Stimulated activated effector memory CD8-positive, alpha-beta T cell treated with anti-CD3 and anti-CD28 coated beads, Interleukin-12 subunit alpha, Interleukin-12 subunit beta, amount 100 ng/mL, for 72 hours (primary cell): ENCODE measurements at regions not wholly inside any gene's neighbourhood (a gene's known extent, or its start where the extent isn't known, plus 50 kb on each side); places are given as distances from the start of the nearest gene placed in this dataset.

Source experiments
- ATAC-seq: fragments of 150-1000 bp; cut with Tn5 transposase; 2 replicates; pipeline ENCODE4 v1.10.0; 2021
- DNase-seq, 2 donors: peaks; one replicate each; pipeline ENCODE4 v3.0.0; 2021 to 2022; ENCODE audit warnings: low spot score in 2 of 2
- H3K27ac Mint-ChIP-seq: one replicate; pipeline ENCODE4 v1.8.0; 2022; ENCODE audit warnings: mild to moderate bottlenecking, mixed read lengths
- H3K36me3 Mint-ChIP-seq: one replicate; pipeline ENCODE4 v1.8.0; 2022; ENCODE audit warnings: mild to moderate bottlenecking, mixed read lengths
- H3K4me1 Mint-ChIP-seq: one replicate; pipeline ENCODE4 v1.8.0; 2022; ENCODE audit warnings: mixed read lengths
- H3K4me3 Mint-ChIP-seq: one replicate; pipeline ENCODE4 v1.8.0; 2022; ENCODE audit warnings: mild to moderate bottlenecking, mixed read lengths
- H3K9me3 Mint-ChIP-seq: one replicate; pipeline ENCODE4 v1.8.0; 2022; ENCODE audit warnings: mixed read lengths

DNA sequence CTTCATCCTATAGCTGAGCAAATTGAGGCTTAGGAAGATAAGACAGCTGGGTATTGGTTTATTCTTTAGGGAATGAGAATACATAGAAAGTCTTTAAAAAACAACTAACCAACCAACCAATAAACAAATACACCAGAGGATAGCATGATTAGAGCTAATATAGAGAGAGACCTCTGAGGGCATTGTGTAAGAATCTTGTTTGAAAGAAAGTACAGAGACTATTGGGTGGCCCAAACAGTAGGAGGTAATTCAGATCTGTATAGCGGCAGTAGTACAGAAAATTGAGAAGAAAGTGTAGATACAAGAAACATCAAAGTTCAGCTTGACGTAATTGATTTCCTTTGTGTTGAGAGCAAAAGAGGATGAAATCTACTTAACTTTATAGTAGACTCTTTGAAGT lies 1951.0 kb upstream of the ADGRL3 start:
- Mint-ChIP-seq H3K4me3 (no peak overlapping the region), H3K9me3 (peaks cover 13% of the 10 kb centered on the region), H3K27ac (no peak overlapping the region), H3K36me3 (no peaks in the 10 kb centered on the region), H3K4me1 (no peaks in the 10 kb centered on the region)
- DNase-seq (no peak), ATAC-seq (no peak)

DNA sequence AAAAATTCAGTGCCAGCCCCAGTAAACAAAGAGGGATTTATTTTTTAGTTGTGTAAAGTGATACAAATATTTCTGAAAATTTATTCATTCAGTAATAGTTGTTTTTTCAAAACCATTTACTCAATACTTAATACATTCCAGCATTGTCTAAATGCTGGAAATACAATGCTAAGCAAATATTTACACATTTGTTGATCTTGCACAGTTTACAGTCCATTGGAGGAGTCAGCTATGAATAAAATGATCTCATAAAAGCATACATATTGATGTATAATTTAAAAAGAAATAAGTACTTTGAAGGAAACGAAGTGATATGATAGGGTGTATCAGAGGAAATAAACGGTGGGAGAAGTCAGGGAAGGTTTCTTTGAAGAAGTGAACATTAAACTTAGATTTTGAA lies 1942.1 kb upstream of the ADGRL3 start:
- Mint-ChIP-seq H3K9me3 (peaks cover 17% of the 10 kb centered on the region), H3K4me1 (no peaks in the 10 kb centered on the region), H3K4me3 (no peak overlapping the region), H3K36me3 (no peaks in the 10 kb centered on the region), H3K27ac (no peak overlapping the region)
- DNase-seq (no peak), ATAC-seq (no peak)

DNA sequence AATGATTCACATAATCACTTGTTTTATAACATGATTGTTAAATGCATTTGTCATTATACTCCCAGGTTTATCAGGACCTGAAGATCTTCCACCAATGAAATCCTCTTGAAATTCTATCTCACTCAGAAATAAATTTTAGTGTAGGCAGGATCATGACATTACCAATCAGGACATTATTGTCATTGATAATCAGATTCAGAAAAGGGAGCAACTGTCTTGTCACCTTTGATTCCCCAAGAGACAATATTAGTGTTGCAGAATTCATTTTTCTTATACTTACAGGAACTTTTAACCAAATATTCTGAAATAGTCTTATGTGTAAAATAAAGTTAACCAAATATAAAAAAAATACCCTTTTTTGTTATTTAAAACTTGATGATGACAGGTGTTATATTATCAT lies 1892.5 kb upstream of the ADGRL3 start:
- no peaks in the 10 kb centered on the region for H3K4me1 Mint-ChIP-seq
- H3K9me3 Mint-ChIP-seq: peaks cover 16% of the 10 kb centered on the region
- H3K4me3 Mint-ChIP-seq: no peak overlapping the region
- H3K36me3 Mint-ChIP-seq: no peaks in the 10 kb centered on the region
- no peak overlapping the region for H3K27ac Mint-ChIP-seq
- ATAC-seq (no peak), DNase-seq (no peak)

DNA sequence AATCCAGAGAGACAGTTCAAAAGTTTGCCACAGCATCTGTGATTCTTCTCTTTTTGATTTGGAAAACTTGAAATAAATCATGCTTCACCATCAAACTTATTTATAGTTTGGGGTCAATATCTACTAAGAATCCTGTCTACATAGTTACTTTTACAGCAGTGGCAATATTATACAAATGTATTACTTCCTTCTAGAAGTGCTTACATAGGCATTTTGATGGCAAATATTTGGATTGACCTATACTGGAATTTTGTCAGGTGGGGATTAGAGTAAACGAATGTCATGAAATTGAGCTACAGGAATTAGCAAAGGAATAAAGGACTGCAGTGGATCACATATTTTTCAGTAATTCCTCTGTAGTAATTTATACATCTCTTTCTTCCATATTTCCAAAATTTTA lies 1885.5 kb upstream of the ADGRL3 start:
- H3K4me1 Mint-ChIP-seq: no peaks in the 10 kb centered on the region
- no peak for DNase-seq
- H3K4me3 Mint-ChIP-seq: no peak overlapping the region
- H3K27ac Mint-ChIP-seq: no peak overlapping the region
- no peaks in the 10 kb centered on the region for H3K36me3 Mint-ChIP-seq
- ATAC-seq: no peak
- peaks cover 7% of the 10 kb centered on the region for H3K9me3 Mint-ChIP-seq

DNA sequence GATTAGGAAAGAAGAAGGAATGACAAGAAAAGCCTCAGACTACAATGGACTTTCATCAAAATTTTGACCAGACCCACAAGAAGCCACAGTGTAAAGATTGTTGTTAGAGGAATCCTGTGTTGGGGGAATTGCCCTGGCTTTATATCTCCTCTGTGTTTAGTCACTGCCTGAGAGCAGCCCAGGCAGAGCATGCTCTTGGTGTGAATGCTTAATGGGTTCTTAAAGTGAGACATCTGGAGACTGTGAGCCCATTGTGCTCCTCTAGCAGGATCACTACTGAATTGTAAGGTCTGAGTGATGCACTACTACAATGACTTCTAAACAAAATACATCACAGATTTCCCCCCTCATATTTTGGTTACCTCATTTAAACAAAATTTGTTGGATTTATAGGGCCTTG lies 1860.5 kb upstream of the ADGRL3 start:
- ATAC-seq: no peak
- DNase-seq: no peak

DNA sequence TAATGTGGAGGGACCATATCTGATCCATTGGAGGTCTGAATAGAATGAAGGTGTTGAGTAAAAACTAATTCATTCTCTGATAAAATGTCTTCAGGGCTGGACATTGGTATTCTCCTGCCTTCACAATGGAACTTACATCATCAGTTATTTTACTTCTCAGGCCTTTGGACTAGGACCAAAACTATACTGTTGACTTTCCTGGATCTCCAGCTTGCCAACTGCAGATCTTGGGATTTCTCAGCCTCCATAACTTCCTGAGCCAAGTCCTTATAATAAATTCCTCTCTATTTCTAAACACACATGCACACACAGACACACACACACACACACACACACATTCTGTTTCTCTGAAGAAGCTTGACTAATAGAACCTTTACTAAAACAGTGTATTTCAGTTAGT lies 1858.6 kb upstream of the ADGRL3 start:
- ATAC-seq (no peak), DNase-seq (no peak)
- peaks cover 21% of the 10 kb centered on the region for H3K9me3 Mint-ChIP-seq
- no peaks in the 10 kb centered on the region for H3K4me1 Mint-ChIP-seq
- no peak overlapping the region for H3K4me3 Mint-ChIP-seq
- no peak overlapping the region for H3K27ac Mint-ChIP-seq
- H3K36me3 Mint-ChIP-seq: no peaks in the 10 kb centered on the region

More for the DNA sequence above, 1860.5 kb upstream of the ADGRL3 start:
- H3K4me1 Mint-ChIP-seq: no peaks in the 10 kb centered on the region
- H3K36me3 Mint-ChIP-seq: no peaks in the 10 kb centered on the region
- no peak overlapping the region for H3K27ac Mint-ChIP-seq
- H3K4me3 Mint-ChIP-seq: no peak overlapping the region
- peaks cover 15% of the 10 kb centered on the region for H3K9me3 Mint-ChIP-seq

DNA sequence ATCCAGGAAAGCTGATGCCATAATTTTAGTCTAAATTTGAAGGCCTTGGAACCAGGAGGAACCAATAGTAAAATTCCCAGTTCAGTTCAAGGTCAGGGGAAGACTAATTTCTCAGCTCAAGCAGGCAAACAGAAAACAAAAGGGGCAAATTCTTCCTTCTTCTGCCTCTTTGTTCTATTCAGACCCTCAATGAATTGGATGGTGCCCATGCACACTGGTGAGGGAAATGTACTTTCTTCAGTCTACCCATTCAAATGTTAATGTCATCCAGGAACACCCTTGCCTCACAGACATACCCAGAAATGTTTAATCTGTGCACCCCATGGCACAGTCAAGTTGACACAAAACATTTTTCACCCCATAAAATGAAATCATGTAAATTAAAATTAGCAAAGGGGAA lies 1851.2 kb upstream of the ADGRL3 start:
- no peaks in the 10 kb centered on the region for H3K36me3 Mint-ChIP-seq
- no peak overlapping the region for H3K27ac Mint-ChIP-seq
- ATAC-seq (no peak), DNase-seq (no peak)
- no peak overlapping the region for H3K4me3 Mint-ChIP-seq
- H3K4me1 Mint-ChIP-seq: no peaks in the 10 kb centered on the region
- H3K9me3 Mint-ChIP-seq: peaks cover 9% of the 10 kb centered on the region

DNA sequence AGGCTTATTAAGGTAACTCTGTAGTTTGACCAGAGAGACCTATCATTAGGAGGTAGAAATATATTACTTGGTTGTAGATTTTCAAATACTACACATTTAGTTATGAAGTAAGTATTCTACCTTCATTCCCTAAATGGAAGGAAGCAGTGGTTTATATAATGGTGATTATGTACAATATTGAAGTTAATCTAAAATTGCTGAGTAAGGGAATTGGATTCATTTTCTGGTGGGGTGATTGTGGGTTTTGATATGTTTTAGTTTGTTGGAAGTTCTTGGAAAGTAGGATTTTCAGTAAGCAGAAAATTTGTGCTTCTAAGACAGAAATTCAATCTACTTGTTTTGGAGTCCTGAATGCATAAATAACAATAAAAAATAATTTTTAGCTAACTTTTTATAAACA lies 1830.9 kb upstream of the ADGRL3 start:
- no peak overlapping the region for H3K4me3 Mint-ChIP-seq
- H3K36me3 Mint-ChIP-seq: no peaks in the 10 kb centered on the region
- DNase-seq: no peak
- H3K27ac Mint-ChIP-seq: no peak overlapping the region
- no peaks in the 10 kb centered on the region for H3K4me1 Mint-ChIP-seq
- peaks cover 6% of the 10 kb centered on the region for H3K9me3 Mint-ChIP-seq
- no peak for ATAC-seq

DNA sequence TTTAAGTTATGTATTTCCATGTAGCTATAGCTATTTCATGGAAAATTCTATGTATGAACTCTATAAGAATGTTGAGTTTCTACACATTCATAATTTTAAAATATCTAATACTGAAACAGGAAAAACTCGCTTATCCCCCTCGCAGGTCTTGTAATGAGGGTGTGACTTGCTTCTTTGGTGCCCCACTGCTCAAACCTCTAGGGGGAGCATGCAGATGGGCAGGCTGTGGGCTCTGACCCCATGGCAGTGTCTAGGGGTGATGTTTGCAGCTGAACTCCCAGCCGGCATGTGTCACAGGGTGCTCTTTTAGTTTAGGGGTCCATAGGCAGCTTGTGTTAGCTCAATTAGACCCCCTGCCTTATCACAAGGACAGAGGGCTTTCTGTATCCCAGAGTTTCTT lies 1825.7 kb upstream of the ADGRL3 start:
- no peaks in the 10 kb centered on the region for H3K36me3 Mint-ChIP-seq
- DNase-seq (no peak), ATAC-seq (no peak)
- H3K27ac Mint-ChIP-seq: no peak overlapping the region
- H3K4me3 Mint-ChIP-seq: no peak overlapping the region
- H3K4me1 Mint-ChIP-seq: no peaks in the 10 kb centered on the region
- peaks cover 14% of the 10 kb centered on the region for H3K9me3 Mint-ChIP-seq

- Mint-ChIP-seq H3K36me3 (no peaks in the 10 kb centered on the region), H3K4me3 (no peak overlapping the region), H3K9me3 (peaks cover 27% of the 10 kb centered on the region), H3K27ac (no peak overlapping the region), H3K4me1 (no peaks in the 10 kb centered on the region)
- DNase-seq (no peak), ATAC-seq (no peak)
Observed at GRCh38 chr4:59380841-59381366, 1819.2 kb upstream of the ADGRL3 start.

DNA sequence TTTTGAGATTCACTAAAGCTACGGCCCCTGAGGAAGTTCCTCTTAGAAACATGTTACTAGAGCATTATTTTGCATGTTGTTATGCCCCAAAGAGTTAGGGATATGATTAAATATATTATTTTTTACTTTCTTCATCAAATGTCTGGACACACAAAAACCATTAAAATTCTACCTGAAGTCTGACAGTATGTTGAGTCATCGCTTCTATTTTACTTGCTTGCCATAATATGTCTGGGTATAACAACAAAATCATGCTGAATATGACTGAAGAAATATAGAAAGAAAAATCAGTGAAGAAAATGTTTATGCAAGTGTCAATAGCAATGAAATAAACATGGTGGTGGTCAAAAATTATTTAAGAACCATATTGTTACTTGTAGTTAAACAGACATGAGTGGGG lies 1818.5 kb upstream of the ADGRL3 start:
- no peaks in the 10 kb centered on the region for H3K4me1 Mint-ChIP-seq
- DNase-seq (no peak), ATAC-seq (no peak)
- no peak overlapping the region for H3K4me3 Mint-ChIP-seq
- H3K9me3 Mint-ChIP-seq: peaks cover 24% of the 10 kb centered on the region
- H3K36me3 Mint-ChIP-seq: no peaks in the 10 kb centered on the region
- H3K27ac Mint-ChIP-seq: no peak overlapping the region

- Mint-ChIP-seq H3K4me3 (no peak overlapping the region), H3K4me1 (no peaks in the 10 kb centered on the region), H3K9me3 (peaks cover 12% of the 10 kb centered on the region), H3K27ac (no peak overlapping the region), H3K36me3 (no peaks in the 10 kb centered on the region)
- ATAC-seq: no peak
- DNase-seq: no peak
Observed at GRCh38 chr4:59387759-59388758, 1812.1 kb upstream of the ADGRL3 start.

DNA sequence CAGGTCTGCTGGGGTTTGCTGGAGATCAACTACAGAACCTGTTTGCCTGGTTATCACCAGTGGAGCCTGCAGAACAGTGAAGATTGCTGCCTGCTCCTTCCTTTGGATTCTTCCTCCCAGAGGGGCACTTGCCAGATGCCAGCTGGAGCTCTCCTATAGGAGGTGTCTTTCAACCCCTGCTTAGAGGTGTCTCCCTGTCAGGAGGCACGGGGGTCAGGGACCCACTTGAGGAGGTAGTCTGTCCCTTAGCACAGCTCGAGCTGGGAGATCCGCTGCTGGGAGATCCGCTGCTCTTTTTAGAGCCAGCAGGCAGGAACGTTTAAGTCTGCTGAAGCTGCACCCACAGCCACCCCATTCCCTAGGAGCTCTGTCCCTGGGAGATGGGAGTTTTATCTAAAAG lies 1806.3 kb upstream of the ADGRL3 start:
- ATAC-seq (no peak), DNase-seq (no peak)
- Mint-ChIP-seq H3K4me1 (no peaks in the 10 kb centered on the region), H3K4me3 (no peak overlapping the region), H3K9me3 (peaks cover 28% of the 10 kb centered on the region), H3K27ac (no peak overlapping the region), H3K36me3 (no peaks in the 10 kb centered on the region)

DNA sequence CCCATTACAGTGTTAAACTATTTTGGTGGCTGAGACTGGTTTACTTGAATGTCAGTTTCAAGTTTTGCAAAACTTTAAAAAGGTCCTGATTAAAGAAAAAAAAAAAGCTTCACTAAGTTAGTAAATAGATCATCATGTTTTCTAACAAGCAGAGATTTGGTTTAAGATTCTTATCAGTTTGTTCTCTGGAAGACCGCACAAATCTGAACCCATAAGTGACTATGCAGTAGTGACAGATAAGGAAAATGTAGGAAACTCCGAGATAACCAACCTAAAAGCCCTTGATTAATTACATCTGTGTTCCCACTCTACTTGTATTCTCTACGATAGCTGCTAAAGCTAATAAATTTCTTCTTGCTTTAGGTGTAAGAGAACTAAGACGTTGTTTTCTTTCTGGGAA lies 1799.8 kb upstream of the ADGRL3 start:
- Mint-ChIP-seq H3K27ac (no peak overlapping the region), H3K4me1 (no peaks in the 10 kb centered on the region), H3K4me3 (no peak overlapping the region), H3K9me3 (peaks cover 19% of the 10 kb centered on the region), H3K36me3 (no peaks in the 10 kb centered on the region)
- DNase-seq (no peak), ATAC-seq (no peak)

DNA sequence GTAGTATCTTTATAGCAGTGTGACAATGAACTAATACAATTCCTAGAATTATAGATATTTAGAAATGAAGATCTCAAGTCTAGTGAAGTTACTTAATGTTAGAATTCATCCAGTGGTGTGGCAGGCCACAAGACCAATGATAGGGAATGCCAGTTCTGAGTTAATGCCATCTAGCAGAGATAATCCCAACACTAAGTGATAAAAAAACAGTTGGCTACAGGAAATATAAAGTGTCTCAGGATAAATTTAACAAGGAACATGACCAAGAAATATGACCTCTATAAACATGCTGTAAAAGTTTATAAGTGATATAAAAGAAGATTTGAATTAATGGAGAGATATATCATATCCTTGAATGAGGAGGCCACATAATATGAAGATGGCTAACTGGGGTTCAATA lies 1790.5 kb upstream of the ADGRL3 start:
- Mint-ChIP-seq H3K9me3 (peaks cover 7% of the 10 kb centered on the region), H3K4me3 (no peak overlapping the region), H3K4me1 (no peaks in the 10 kb centered on the region), H3K36me3 (no peaks in the 10 kb centered on the region), H3K27ac (no peak overlapping the region)
- no peak for ATAC-seq
- no peak for DNase-seq

DNA sequence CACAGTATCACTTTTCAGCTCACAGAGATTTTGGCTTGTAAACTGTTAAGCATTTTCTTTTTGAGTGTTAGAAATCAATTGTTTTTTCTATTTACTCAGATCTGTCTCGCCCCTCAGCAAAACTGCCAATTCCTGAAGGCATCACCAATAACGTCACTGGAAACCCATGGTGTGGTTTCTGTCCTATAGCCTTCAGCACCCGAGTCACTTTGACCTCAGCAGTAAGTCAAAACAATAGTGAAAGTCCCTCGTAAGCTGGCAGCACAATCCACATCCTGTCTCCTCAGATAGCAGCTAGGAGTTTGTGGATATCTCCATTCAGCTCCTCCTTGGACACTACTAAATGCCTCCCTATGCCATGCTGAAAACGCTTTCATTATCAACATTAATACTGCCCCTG lies 1787.4 kb upstream of the ADGRL3 start:
- ATAC-seq: no peak
- H3K27ac Mint-ChIP-seq: no peak overlapping the region
- H3K4me3 Mint-ChIP-seq: no peak overlapping the region
- DNase-seq: no peak
- no peaks in the 10 kb centered on the region for H3K36me3 Mint-ChIP-seq
- H3K9me3 Mint-ChIP-seq: peaks cover 12% of the 10 kb centered on the region
- H3K4me1 Mint-ChIP-seq: no peaks in the 10 kb centered on the region
